ENCODE measurements at regions not wholly inside any gene's neighbourhood (a gene's known extent, or its start where the extent isn't known, plus 50 kb on each side); places are given as distances from the start of the nearest gene placed in this dataset.

- 87 to 89% (median 89%) methylated on average over 3 of the region's 3 CpGs for WGBS, 3 donors
- H3K27ac ChIP-seq (ENCODE audit: low read depth, low read length) = no peak overlapping the region
Observed at GRCh38 chr5:68932830-68933434, 160.9 kb upstream of the SLC30A5 start.

- H3K27ac ChIP-seq (ENCODE audit: low read depth, low read length) = no peak overlapping the region
- WGBS, 3 donors = 75 to 93% (median 90%) methylated on average over 2 of the region's 2 CpGs
Observed at GRCh38 chr5:68942169-68942568, 151.6 kb upstream of the SLC30A5 start.

GRCh38 chr5:68946728-68947127, 147.1 kb upstream of the SLC30A5 start:
- H3K27ac ChIP-seq (ENCODE audit: low read depth, low read length) = no peak overlapping the region
- 78 to 92% (median 91%) methylated on average over 3 of the region's 3 CpGs for WGBS, 3 donors

- 21 to 91% (median 74%) methylated on average over 2 of the region's 2 CpGs for WGBS, 3 donors
- H3K27ac ChIP-seq (ENCODE audit: low read depth, low read length) = no peak overlapping the region
Observed at GRCh38 chr5:68947986-68948385, 145.8 kb upstream of the SLC30A5 start.

GRCh38 chr5:68949256-68949655, 144.6 kb upstream of the SLC30A5 start:
- WGBS, 3 donors = 79 to 86% (median 86%) methylated on average over 3 of the region's 3 CpGs
- H3K27ac ChIP-seq (ENCODE audit: low read depth, low read length) = no peak overlapping the region

GRCh38 chr5:68949711-68950110, 144.1 kb upstream of the SLC30A5 start:
- H3K27ac ChIP-seq (ENCODE audit: low read depth, low read length) = no peak overlapping the region
- 56 to 65% (median 59%) methylated on average over 4 of the region's 4 CpGs for WGBS, 3 donors

GRCh38 chr5:68950125-68950524, 143.7 kb upstream of the SLC30A5 start:
- WGBS, 3 donors = 49 to 71% (median 67%) methylated on average over 6 of the region's 6 CpGs
- H3K27ac ChIP-seq (ENCODE audit: low read depth, low read length) = no peak overlapping the region

- 77 to 84% (median 77%) methylated on average over 1 of the region's 1 CpG for WGBS, 3 donors
- no peak overlapping the region for H3K27ac ChIP-seq (ENCODE audit: low read depth, low read length)
Observed at GRCh38 chr5:68950930-68951329, 142.9 kb upstream of the SLC30A5 start.

- no peak overlapping the region for H3K27ac ChIP-seq (ENCODE audit: low read depth, low read length)
- WGBS, 3 donors = 37 to 46% (median 46%) methylated on average over 3 of the region's 3 CpGs
Observed at GRCh38 chr5:68953231-68953874, 140.5 kb upstream of the SLC30A5 start.

- WGBS, 3 donors = 39 to 43% (median 43%) methylated on average over 9 of the region's 9 CpGs
- no peak overlapping the region for H3K27ac ChIP-seq (ENCODE audit: low read depth, low read length)
Observed at GRCh38 chr5:68953875-68954617, 139.8 kb upstream of the SLC30A5 start.

GRCh38 chr5:68954618-68954910, 139.2 kb upstream of the SLC30A5 start:
- no peak overlapping the region for H3K27ac ChIP-seq (ENCODE audit: low read depth, low read length)
- WGBS, 3 donors = 73 to 85% (median 81%) methylated on average over 2 of the region's 2 CpGs

- no peak overlapping the region for H3K27ac ChIP-seq (ENCODE audit: low read depth, low read length)
Observed at GRCh38 chr5:68957591-68957990, 136.2 kb upstream of the SLC30A5 start.

GRCh38 chr5:68958428-68958827, 135.4 kb upstream of the SLC30A5 start:
- 65 to 90% (median 83%) methylated on average over 1 of the region's 1 CpG for WGBS, 3 donors
- H3K27ac ChIP-seq (ENCODE audit: low read depth, low read length) = no peak overlapping the region

- no peak overlapping the region for H3K27ac ChIP-seq (ENCODE audit: low read depth, low read length)
- 63 to 75% (median 72%) methylated on average over 4 of the region's 4 CpGs for WGBS, 3 donors
Observed at GRCh38 chr5:68960456-68960855, 133.4 kb upstream of the SLC30A5 start.

GRCh38 chr5:68960961-68961360, 132.9 kb upstream of the SLC30A5 start:
- H3K27ac ChIP-seq (ENCODE audit: low read depth, low read length) = no peak overlapping the region
- WGBS, 3 donors = 80 to 97% (median 92%) methylated on average over 6 of the region's 6 CpGs

GRCh38 chr5:68961762-68962161, 132.1 kb upstream of the SLC30A5 start:
- no peak overlapping the region for H3K27ac ChIP-seq (ENCODE audit: low read depth, low read length)
- 62 to 82% (median 77%) methylated on average over 5 of the region's 5 CpGs for WGBS, 3 donors

- 27 to 36% (median 31%) methylated on average over 16 of the region's 16 CpGs for WGBS, 3 donors
- no peak overlapping the region for H3K27ac ChIP-seq (ENCODE audit: low read depth, low read length)
Observed at GRCh38 chr5:68962757-68963484, 130.9 kb upstream of the SLC30A5 start.

GRCh38 chr5:68964679-68965078, 129.1 kb upstream of the SLC30A5 start:
- H3K27ac ChIP-seq (ENCODE audit: low read depth, low read length) = no peak overlapping the region
- WGBS, 3 donors = 72 to 78% (median 75%) methylated on average over 3 of the region's 3 CpGs

- H3K27ac ChIP-seq (ENCODE audit: low read depth, low read length) = no peak overlapping the region
- whole genome bisulfite sequencing, 3 donors = 63 to 88% (median 86%) methylated on average over 3 of the region's 3 CpGs
Observed at GRCh38 chr5:68965926-68966325, 127.9 kb upstream of the SLC30A5 start.

Measured in adipose tissue (tissue), 3 donors.